ENCODE measurements at regions not wholly inside any gene's neighbourhood (a gene's known extent, or its start where the extent isn't known, plus 50 kb on each side); places are given as distances from the start of the nearest gene placed in this dataset.

GRCh38 chr13:69373747-69374425 lies 733.7 kb upstream of the ATXN8OS start:
- Histone ChIP-seq H3K27me3 (replicated peaks in 1 of 7) (no peaks in the 10 kb centered on the region), H3K4me1 (no peaks in the 10 kb centered on the region), H3K27ac (no peak overlapping the region), H3K36me3 (no peaks in the 10 kb centered on the region), H3K9me3 (peaks cover 0 to 29% (median 12%) of the 10 kb centered on the region in 8 donors), H3K4me3 (no peak overlapping the region)
- no peak for DNase-seq
- 67 to 79% (median 74%) methylated on average over 5 of the region's 5 CpGs for WGBS, 5 donors
- intact Hi-C loops (cut with DNase I; ENCODE audit: low total_unique reads), result no loop called here
- TF ChIP-seq POLR2AphosphoS5 (IDR thresholded peaks at IDR 0.05), result no peak
- TF ChIP-seq CTCF (IDR thresholded peaks at IDR 0.05 in 8 of 11, conservative IDR thresholded peaks at IDR 0.05 in 3 of 11), result no peak
- no peak for TF ChIP-seq POLR2A (IDR thresholded peaks at IDR 0.05)

GRCh38 chr13:69363360-69363759 lies 744.3 kb upstream of the ATXN8OS start:
- TF ChIP-seq POLR2AphosphoS5 (IDR thresholded peaks at IDR 0.05) (no peak), CTCF (IDR thresholded peaks at IDR 0.05 in 8 of 11, conservative IDR thresholded peaks at IDR 0.05 in 3 of 11) (no peak), POLR2A (IDR thresholded peaks at IDR 0.05) (no peak)
- Histone ChIP-seq H3K4me3 (no peak overlapping the region), H3K27ac (no peak overlapping the region), H3K27me3 (replicated peaks in 1 of 7) (no peaks in the 10 kb centered on the region), H3K36me3 (no peaks in the 10 kb centered on the region), H3K9me3 (peaks cover 0 to 21% (median 2%) of the 10 kb centered on the region in 8 donors), H3K4me1 (no peaks in the 10 kb centered on the region)
- intact Hi-C loops (cut with DNase I; ENCODE audit: low total_unique reads), result no loop called here
- DNase-seq, result no peak
- WGBS, 5 donors, result 77 to 95% (median 86%) methylated on average over 3 of the region's 3 CpGs

- no peak for TF ChIP-seq POLR2AphosphoS5 (IDR thresholded peaks at IDR 0.05)
- TF ChIP-seq CTCF (IDR thresholded peaks at IDR 0.05 in 8 of 11, conservative IDR thresholded peaks at IDR 0.05 in 3 of 11), result no peak
- TF ChIP-seq POLR2A (IDR thresholded peaks at IDR 0.05), result no peak
- no peaks in the 10 kb centered on the region for H3K9me3 ChIP-seq
- H3K27me3 ChIP-seq (replicated peaks in 1 of 7), result no peaks in the 10 kb centered on the region
- H3K27ac ChIP-seq, result no peak overlapping the region
- DNase-seq, result no peak
- no peak overlapping the region for H3K4me3 ChIP-seq
- 68 to 81% (median 71%) methylated on average over 3 of the region's 3 CpGs for WGBS, 5 donors
- no peaks in the 10 kb centered on the region for H3K36me3 ChIP-seq
- intact Hi-C loops (cut with DNase I; ENCODE audit: low total_unique reads), result no loop called here
- H3K4me1 ChIP-seq, result no peaks in the 10 kb centered on the region
Measured at GRCh38 chr13:69331245-69331644, 776.4 kb upstream of the ATXN8OS start.

GRCh38 chr13:69324090-69324886 lies 783.3 kb upstream of the ATXN8OS start:
- intact Hi-C loops (cut with DNase I; ENCODE audit: low total_unique reads), result no loop called here
- H3K27ac ChIP-seq, result no peak overlapping the region
- TF ChIP-seq CTCF (IDR thresholded peaks at IDR 0.05 in 8 of 11, conservative IDR thresholded peaks at IDR 0.05 in 3 of 11) (peak in 2 of 11 experiments; percentile 13 to 21), POLR2A (IDR thresholded peaks at IDR 0.05) (no peak), POLR2AphosphoS5 (IDR thresholded peaks at IDR 0.05) (no peak)
- no peak for DNase-seq
- H3K4me1 ChIP-seq, result no peaks in the 10 kb centered on the region
- no peaks in the 10 kb centered on the region for H3K9me3 ChIP-seq
- H3K4me3 ChIP-seq, result no peak overlapping the region
- no peaks in the 10 kb centered on the region for H3K27me3 ChIP-seq (replicated peaks in 1 of 7)
- no peaks in the 10 kb centered on the region for H3K36me3 ChIP-seq
- 7 to 16% (median 14%) methylated on average over 2 of the region's 2 CpGs for WGBS, 5 donors

Measured in spleen (tissue), 11 donors.